ENCODE measurements at regions not wholly inside any gene's neighbourhood (a gene's known extent, or its start where the extent isn't known, plus 50 kb on each side); places are given as distances from the start of the nearest gene placed in this dataset.

GRCh38 chr3:194961571-194961970 is 275.9 kb downstream of the FAM43A start:
- CTCF ChIA-PET, result interaction anchor here (2.1 kb wide), 1 partner anchor 279 kb away, joined by 6 read pairs; no protein-coding TSS in a partner anchor
- H3K9me3 ChIP-seq, result no peaks in the 10 kb centered on the region
- no peak for DNase-seq

GRCh38 chr3:194962056-194962455 is 276.4 kb downstream of the FAM43A start:
- WGBS (ENCODE audit: low lambda C conversion rate), result 80% methylated on average over 2 of the region's 2 CpGs
- ChIA-PET CTCF (no interaction called here), POLR2A (no interaction called here)
- no peaks in the 10 kb centered on the region for H4K20me1 ChIP-seq (ENCODE audit: insufficient read depth)
- no peaks in the 10 kb centered on the region for H3K9me3 ChIP-seq
- no peak overlapping the region for H3K4me3 ChIP-seq (ENCODE audit: low read depth in 2 of 2, low read length in 1 of 2)
- H3F3A ChIP-seq (replicated peaks; ENCODE audit: insufficient read depth), result no peaks in the 10 kb centered on the region
- H3K9ac ChIP-seq, result no peak overlapping the region
- DNase-seq, result no peak
- H3K4me1 ChIP-seq (ENCODE audit: control insufficient read depth in 1 of 2, insufficient read depth in 2 of 2, low read depth in 1 of 2, low read length in 1 of 2), result no peaks in the 10 kb centered on the region
- TF ChIP-seq FOSL2 (IDR thresholded peaks at IDR 0.05; ENCODE audit: borderline replicate concordance, low read depth), result no peak
- TF ChIP-seq RAD21 (IDR thresholded peaks at IDR 0.05; ENCODE audit: low read length), result no peak
- no peak for TF ChIP-seq TEAD4 (IDR thresholded peaks at IDR 0.05; ENCODE audit: borderline replicate concordance, insufficient read depth)
- no peak for TF ChIP-seq TCF12 (IDR thresholded peaks at IDR 0.05)
- H3K4me2 ChIP-seq, result no peak overlapping the region
- H3K9me2 ChIP-seq, result no peaks in the 10 kb centered on the region
- H2AFZ ChIP-seq (ENCODE audit: low read depth), result no peak overlapping the region
- H3K79me2 ChIP-seq (ENCODE audit: insufficient read depth), result no peaks in the 10 kb centered on the region
- H3K36me3 ChIP-seq (replicated peaks in 1 of 2; ENCODE audit: control insufficient read depth in 1 of 2, insufficient read depth in 2 of 2, low read length in 1 of 2), result no peaks in the 10 kb centered on the region
- no peaks in the 10 kb centered on the region; the same call in 1 of the 2 replicates for H3K27me3 ChIP-seq (ENCODE audit: insufficient read depth)
- H3K27ac ChIP-seq (ENCODE audit: low read depth in 2 of 2, low read length in 1 of 2), result no peak overlapping the region

More at GRCh38 chr3:194961571-194961970, 275.9 kb downstream of the FAM43A start:
- POLR2A ChIA-PET, result no interaction called here
- Histone ChIP-seq H3K27me3 (ENCODE audit: insufficient read depth) (no peaks in the 10 kb centered on the region; the same call in 1 of the 2 replicates), H3K36me3 (replicated peaks in 1 of 2; ENCODE audit: control insufficient read depth in 1 of 2, insufficient read depth in 2 of 2, low read length in 1 of 2) (no peaks in the 10 kb centered on the region), H4K20me1 (ENCODE audit: insufficient read depth) (no peaks in the 10 kb centered on the region), H3K9ac (no peak overlapping the region), H3K9me2 (no peaks in the 10 kb centered on the region), H3F3A (replicated peaks; ENCODE audit: insufficient read depth) (no peaks in the 10 kb centered on the region), H2AFZ (ENCODE audit: low read depth) (no peak overlapping the region), H3K4me1 (ENCODE audit: control insufficient read depth in 1 of 2, insufficient read depth in 2 of 2, low read depth in 1 of 2, low read length in 1 of 2) (no peaks in the 10 kb centered on the region; a peak in 1 of 4 replicates), H3K27ac (ENCODE audit: low read depth in 2 of 2, low read length in 1 of 2) (no peak overlapping the region), H3K4me2 (no peak overlapping the region), H3K79me2 (ENCODE audit: insufficient read depth) (no peaks in the 10 kb centered on the region), H3K4me3 (ENCODE audit: low read depth in 2 of 2, low read length in 1 of 2) (no peak overlapping the region)
- WGBS (ENCODE audit: low lambda C conversion rate), result 89% methylated on average over 6 of the region's 6 CpGs
- no peak for TF ChIP-seq ZBTB33 (IDR thresholded peaks at IDR 0.05; ENCODE audit: borderline replicate concordance, low read depth)
- no peak for TF ChIP-seq PBX3 (IDR thresholded peaks at IDR 0.05)
- no peak for TF ChIP-seq NFIC (IDR thresholded peaks at IDR 0.05; ENCODE audit: borderline replicate concordance)

DNA sequence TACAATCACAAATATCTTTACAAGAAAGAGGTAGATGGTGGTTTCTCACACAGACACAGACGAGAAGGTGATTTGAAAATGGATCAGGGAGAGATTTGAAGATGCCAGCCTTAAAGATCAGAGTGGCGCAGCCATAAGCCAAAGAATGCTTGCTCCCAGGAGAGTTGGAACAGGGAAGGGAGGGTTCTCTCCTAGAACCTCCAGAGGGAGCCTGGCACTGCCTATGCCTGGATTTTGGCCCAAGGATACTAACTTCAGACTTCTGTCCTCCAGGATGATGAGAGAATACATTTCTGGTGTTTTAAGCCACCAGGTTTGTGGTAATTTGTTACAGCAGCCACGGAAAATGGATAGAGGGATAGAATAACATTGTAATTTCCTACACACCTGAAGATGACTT is 279.1 kb downstream of the FAM43A start:
- 61% methylated on average over 3 of the region's 3 CpGs for WGBS (ENCODE audit: low lambda C conversion rate)
- CTCF ChIA-PET, result no interaction called here
- Histone ChIP-seq H3K9me3 (no peaks in the 10 kb centered on the region), H3K27me3 (ENCODE audit: insufficient read depth) (peaks cover 7% of the 10 kb centered on the region; the same call in 1 of the 2 replicates), H3K36me3 (replicated peaks in 1 of 2; ENCODE audit: control insufficient read depth in 1 of 2, insufficient read depth in 2 of 2, low read length in 1 of 2) (no peaks in the 10 kb centered on the region), H2AFZ (ENCODE audit: low read depth) (no peak overlapping the region), H3K4me1 (ENCODE audit: control insufficient read depth in 1 of 2, insufficient read depth in 2 of 2, low read depth in 1 of 2, low read length in 1 of 2) (no peaks in the 10 kb centered on the region), H3K27ac (ENCODE audit: low read depth in 2 of 2, low read length in 1 of 2) (no peak overlapping the region), H3K4me3 (ENCODE audit: low read depth in 2 of 2, low read length in 1 of 2) (no peak overlapping the region), H3K79me2 (ENCODE audit: insufficient read depth) (no peaks in the 10 kb centered on the region), H4K20me1 (ENCODE audit: insufficient read depth) (no peaks in the 10 kb centered on the region), H3K9me2 (no peaks in the 10 kb centered on the region), H3K9ac (no peak overlapping the region), H3K4me2 (no peak overlapping the region), H3F3A (replicated peaks; ENCODE audit: insufficient read depth) (no peaks in the 10 kb centered on the region)
- DNase-seq, result no peak
- TF ChIP-seq EP300 (IDR thresholded peaks at IDR 0.05; ENCODE audit: borderline replicate concordance in 1 of 2, low read depth in 1 of 2, low read length in 1 of 2) (no peak), RAD21 (IDR thresholded peaks at IDR 0.05; ENCODE audit: low read length) (peak; percentile 21; the same call in 1 of the 2 replicates), SMC3 (IDR thresholded peaks at IDR 0.05; ENCODE audit: low read depth, low read length) (peak; percentile 6; the same call in 1 of the 2 replicates), RFX5 (IDR thresholded peaks at IDR 0.05; ENCODE audit: low read length) (no peak), TEAD4 (IDR thresholded peaks at IDR 0.05; ENCODE audit: borderline replicate concordance, insufficient read depth) (no peak), PBX3 (IDR thresholded peaks at IDR 0.05) (no peak), SIN3A (IDR thresholded peaks at IDR 0.05; ENCODE audit: borderline replicate concordance, low read depth, low read length) (no peak), POLR2AphosphoS5 (IDR thresholded peaks at IDR 0.05; ENCODE audit: low read depth, low read length) (no peak), GATA2 (CRISPR knock-in tag; IDR thresholded peaks at IDR 0.05) (no peak)
- TF ChIP-seq, protein P1, sequence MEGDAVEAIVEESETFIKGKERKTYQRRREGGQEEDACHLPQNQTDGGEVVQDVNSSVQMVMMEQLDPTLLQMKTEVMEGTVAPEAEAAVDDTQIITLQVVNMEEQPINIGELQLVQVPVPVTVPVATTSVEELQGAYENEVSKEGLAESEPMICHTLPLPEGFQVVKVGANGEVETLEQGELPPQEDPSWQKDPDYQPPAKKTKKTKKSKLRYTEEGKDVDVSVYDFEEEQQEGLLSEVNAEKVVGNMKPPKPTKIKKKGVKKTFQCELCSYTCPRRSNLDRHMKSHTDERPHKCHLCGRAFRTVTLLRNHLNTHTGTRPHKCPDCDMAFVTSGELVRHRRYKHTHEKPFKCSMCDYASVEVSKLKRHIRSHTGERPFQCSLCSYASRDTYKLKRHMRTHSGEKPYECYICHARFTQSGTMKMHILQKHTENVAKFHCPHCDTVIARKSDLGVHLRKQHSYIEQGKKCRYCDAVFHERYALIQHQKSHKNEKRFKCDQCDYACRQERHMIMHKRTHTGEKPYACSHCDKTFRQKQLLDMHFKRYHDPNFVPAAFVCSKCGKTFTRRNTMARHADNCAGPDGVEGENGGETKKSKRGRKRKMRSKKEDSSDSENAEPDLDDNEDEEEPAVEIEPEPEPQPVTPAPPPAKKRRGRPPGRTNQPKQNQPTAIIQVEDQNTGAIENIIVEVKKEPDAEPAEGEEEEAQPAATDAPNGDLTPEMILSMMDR (IDR thresholded peaks at IDR 0.05), result peak; percentile 13; the same call in 1 of the 2 replicates
- POLR2A ChIA-PET, result no interaction called here
